ENCODE measurements at regions not wholly inside any gene's neighbourhood (a gene's known extent, or its start where the extent isn't known, plus 50 kb on each side); places are given as distances from the start of the nearest gene placed in this dataset.
A peak's percentile ranks its signal among the peaks of the same experiment; 100 is the strongest.

DNA sequence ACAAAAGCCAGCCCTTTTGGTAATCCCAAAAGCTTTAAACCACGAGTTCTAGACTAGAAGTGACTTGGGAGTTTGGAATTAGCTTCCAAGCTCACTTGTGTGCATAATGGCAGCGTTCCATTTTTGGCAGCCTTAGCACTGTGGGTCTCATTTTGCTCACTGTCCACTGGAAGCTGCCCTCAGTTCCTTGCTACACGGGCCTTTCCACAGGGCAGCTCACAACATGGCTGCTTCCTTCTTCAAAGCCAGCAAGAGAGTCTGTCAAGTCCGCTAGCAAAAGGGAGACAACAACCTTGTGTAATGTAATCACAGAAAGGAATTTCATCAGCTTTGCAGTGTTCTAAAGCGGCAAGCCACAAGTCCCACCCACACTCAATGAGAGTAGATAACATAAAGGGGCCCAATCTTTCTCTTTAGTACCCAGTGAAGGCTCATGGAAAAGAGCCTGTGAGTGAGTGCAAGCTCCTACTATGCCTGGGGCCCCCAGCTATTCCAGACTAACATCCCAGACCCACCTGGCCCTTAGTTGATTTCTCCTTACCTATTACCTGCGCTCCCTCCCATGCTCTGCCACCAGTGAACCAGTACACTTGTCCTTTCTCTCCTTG, 168.5 kb upstream of the FOXN2 start (continued):
- TF ChIP-seq JUN (IDR thresholded peaks at IDR 0.05; ENCODE audit: borderline replicate concordance, low read depth, low read length) (peak; percentile 49; the same call in 1 of the 2 replicates), JUN (CRISPR knock-in tag; IDR thresholded peaks at IDR 0.05; ENCODE audit: borderline replicate concordance) (no peak), TBP (optimal IDR thresholded peaks at IDR 0.05; ENCODE audit: low read depth, low read length) (peak; percentile 67), ZNF23 (CRISPR knock-in tag; IDR thresholded peaks at IDR 0.05) (peak; percentile 57; the same call in 1 of the 2 replicates), ZNF197 (CRISPR knock-in tag; IDR thresholded peaks at IDR 0.05; ENCODE audit: low read depth) (peak; percentile 95), MYC (IDR thresholded peaks at IDR 0.05; ENCODE audit: low read depth, low read length) (peak; percentile 91), MYC (CRISPR knock-in tag; IDR thresholded peaks at IDR 0.05; ENCODE audit: borderline replicate concordance, low read depth) (peak; percentile 56; the same call in 1 of the 2 replicates), ETV1 (tag; conservative IDR thresholded peaks at IDR 0.05; ENCODE audit: low read depth) (peak; percentile 9; the same call in 1 of the 2 replicates), TAF7 (tag; IDR thresholded peaks at IDR 0.05) (no peak), KLF13 (tag; IDR thresholded peaks at IDR 0.05; ENCODE audit: borderline replicate concordance, low read depth) (0 out of 2 replicates have a peak, but pooled peaks have one; percentile 31), HOXB6 (CRISPR knock-in tag; IDR thresholded peaks at IDR 0.05; ENCODE audit: borderline replicate concordance) (no peak), ETV5 (CRISPR knock-in tag; IDR thresholded peaks at IDR 0.05; ENCODE audit: low read depth) (peak; percentile 36; the same call in 1 of the 2 replicates), POLR2B (IDR thresholded peaks at IDR 0.05; ENCODE audit: low read depth, partially characterized antibody) (peak; percentile 68), MTF1 (CRISPR knock-in tag; IDR thresholded peaks at IDR 0.05; ENCODE audit: borderline replicate concordance) (no peak), MEF2D (tag; conservative IDR thresholded peaks at IDR 0.05; ENCODE audit: low read depth) (peak; percentile 71; the same call in 1 of the 2 replicates), ZNF324 (CRISPR knock-in tag; IDR thresholded peaks at IDR 0.05) (no peak), PML (IDR thresholded peaks at IDR 0.05; ENCODE audit: low read length) (no peak), ZNF41 (CRISPR knock-in tag; conservative IDR thresholded peaks at IDR 0.05) (peak; percentile 79), ATF7 (IDR thresholded peaks at IDR 0.05) (peak; percentile 79)
- TF ChIP-seq, protein P1, sequence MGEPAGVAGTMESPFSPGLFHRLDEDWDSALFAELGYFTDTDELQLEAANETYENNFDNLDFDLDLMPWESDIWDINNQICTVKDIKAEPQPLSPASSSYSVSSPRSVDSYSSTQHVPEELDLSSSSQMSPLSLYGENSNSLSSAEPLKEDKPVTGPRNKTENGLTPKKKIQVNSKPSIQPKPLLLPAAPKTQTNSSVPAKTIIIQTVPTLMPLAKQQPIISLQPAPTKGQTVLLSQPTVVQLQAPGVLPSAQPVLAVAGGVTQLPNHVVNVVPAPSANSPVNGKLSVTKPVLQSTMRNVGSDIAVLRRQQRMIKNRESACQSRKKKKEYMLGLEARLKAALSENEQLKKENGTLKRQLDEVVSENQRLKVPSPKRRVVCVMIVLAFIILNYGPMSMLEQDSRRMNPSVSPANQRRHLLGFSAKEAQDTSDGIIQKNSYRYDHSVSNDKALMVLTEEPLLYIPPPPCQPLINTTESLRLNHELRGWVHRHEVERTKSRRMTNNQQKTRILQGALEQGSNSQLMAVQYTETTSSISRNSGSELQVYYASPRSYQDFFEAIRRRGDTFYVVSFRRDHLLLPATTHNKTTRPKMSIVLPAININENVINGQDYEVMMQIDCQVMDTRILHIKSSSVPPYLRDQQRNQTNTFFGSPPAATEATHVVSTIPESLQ (CRISPR knock-in tag; IDR thresholded peaks at IDR 0.05): 0 out of 2 replicates have a peak, but pooled peaks have one; percentile 20
- TF ChIP-seq, protein P2, sequence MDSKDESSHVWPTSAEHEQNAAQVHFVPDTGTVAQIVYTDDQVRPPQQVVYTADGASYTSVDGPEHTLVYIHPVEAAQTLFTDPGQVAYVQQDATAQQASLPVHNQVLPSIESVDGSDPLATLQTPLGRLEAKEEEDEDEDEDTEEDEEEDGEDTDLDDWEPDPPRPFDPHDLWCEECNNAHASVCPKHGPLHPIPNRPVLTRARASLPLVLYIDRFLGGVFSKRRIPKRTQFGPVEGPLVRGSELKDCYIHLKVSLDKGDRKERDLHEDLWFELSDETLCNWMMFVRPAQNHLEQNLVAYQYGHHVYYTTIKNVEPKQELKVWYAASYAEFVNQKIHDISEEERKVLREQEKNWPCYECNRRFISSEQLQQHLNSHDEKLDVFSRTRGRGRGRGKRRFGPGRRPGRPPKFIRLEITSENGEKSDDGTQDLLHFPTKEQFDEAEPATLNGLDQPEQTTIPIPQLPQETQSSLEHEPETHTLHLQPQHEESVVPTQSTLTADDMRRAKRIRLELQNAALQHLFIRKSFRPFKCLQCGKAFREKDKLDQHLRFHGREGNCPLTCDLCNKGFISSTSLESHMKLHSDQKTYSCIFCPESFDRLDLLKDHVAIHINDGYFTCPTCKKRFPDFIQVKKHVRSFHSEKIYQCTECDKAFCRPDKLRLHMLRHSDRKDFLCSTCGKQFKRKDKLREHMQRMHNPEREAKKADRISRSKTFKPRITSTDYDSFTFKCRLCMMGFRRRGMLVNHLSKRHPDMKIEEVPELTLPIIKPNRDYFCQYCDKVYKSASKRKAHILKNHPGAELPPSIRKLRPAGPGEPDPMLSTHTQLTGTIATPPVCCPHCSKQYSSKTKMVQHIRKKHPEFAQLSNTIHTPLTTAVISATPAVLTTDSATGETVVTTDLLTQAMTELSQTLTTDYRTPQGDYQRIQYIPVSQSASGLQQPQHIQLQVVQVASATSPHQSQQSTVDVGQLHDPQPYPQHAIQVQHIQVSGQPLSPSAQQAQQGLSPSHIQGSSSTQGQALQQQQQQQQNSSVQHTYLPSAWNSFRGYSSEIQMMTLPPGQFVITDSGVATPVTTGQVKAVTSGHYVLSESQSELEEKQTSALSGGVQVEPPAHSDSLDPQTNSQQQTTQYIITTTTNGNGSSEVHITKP (IDR thresholded peaks at IDR 0.05; ENCODE audit: partially characterized antibody): peak; percentile 20
- TF ChIP-seq, protein P3, sequence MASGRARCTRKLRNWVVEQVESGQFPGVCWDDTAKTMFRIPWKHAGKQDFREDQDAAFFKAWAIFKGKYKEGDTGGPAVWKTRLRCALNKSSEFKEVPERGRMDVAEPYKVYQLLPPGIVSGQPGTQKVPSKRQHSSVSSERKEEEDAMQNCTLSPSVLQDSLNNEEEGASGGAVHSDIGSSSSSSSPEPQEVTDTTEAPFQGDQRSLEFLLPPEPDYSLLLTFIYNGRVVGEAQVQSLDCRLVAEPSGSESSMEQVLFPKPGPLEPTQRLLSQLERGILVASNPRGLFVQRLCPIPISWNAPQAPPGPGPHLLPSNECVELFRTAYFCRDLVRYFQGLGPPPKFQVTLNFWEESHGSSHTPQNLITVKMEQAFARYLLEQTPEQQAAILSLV (tag; IDR thresholded peaks at IDR 0.05): peak; percentile 76

Measured in K562 (cell line).